Panc1 (cell line): ENCODE measurements at regions not wholly inside any gene's neighbourhood (a gene's known extent, or its start where the extent isn't known, plus 50 kb on each side); places are given as distances from the start of the nearest gene placed in this dataset.

ENCODE experiments used
- SIN3A ChIP-seq: IDR thresholded peaks from 2 replicates; pipeline ENCODE4 v1.6.1; 2012; ENCODE audit warnings: low read depth, mild to moderate bottlenecking, low read length, moderate library complexity, borderline replicate concordance; ENCODE audit not compliant: insufficient read depth
- TF ChIP-seq, protein P1 (sequence below): fragments of 450-650 bp; IDR thresholded peaks from 2 replicates; pipeline ENCODE4 v1.5.1; 2017; ENCODE audit warnings: mild to moderate bottlenecking

DNA sequence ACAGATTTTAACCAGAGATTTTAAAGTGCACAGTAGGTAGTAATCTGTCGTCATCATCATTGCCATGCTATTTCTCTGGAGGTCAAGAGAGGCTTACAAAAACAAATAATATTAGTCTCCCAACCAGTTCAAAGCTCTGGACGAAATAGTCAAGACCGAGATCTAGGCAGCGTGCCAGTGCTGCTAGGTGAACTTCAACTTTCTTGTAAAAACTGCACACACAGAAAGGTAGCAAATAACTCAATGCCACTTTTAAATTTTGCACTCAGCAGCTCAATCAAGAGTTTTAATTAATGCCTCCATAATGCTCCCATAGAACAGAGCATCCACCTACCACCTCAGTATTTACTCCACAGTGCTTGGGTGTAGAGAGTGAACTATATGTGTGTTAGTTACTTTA is 656.8 kb downstream of the IRX1 start:
- TF ChIP-seq, protein P1, sequence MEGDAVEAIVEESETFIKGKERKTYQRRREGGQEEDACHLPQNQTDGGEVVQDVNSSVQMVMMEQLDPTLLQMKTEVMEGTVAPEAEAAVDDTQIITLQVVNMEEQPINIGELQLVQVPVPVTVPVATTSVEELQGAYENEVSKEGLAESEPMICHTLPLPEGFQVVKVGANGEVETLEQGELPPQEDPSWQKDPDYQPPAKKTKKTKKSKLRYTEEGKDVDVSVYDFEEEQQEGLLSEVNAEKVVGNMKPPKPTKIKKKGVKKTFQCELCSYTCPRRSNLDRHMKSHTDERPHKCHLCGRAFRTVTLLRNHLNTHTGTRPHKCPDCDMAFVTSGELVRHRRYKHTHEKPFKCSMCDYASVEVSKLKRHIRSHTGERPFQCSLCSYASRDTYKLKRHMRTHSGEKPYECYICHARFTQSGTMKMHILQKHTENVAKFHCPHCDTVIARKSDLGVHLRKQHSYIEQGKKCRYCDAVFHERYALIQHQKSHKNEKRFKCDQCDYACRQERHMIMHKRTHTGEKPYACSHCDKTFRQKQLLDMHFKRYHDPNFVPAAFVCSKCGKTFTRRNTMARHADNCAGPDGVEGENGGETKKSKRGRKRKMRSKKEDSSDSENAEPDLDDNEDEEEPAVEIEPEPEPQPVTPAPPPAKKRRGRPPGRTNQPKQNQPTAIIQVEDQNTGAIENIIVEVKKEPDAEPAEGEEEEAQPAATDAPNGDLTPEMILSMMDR: no peak
- TF ChIP-seq SIN3A: no peak
